ENCODE measurements at regions not wholly inside any gene's neighbourhood (a gene's known extent, or its start where the extent isn't known, plus 50 kb on each side); places are given as distances from the start of the nearest gene placed in this dataset.

GRCh38 chr5:57842364-57843058, 359.9 kb upstream of the ACTBL2 start:
- H3K4me3 ChIP-seq: no peak overlapping the region
- no peaks in the 10 kb centered on the region for H3K36me3 ChIP-seq
- no peak overlapping the region for H3K27ac ChIP-seq
- H3K9me3 ChIP-seq: no peaks in the 10 kb centered on the region
- no peak for DNase-seq (ENCODE audit: low spot score in 2 of 2)
- no peaks in the 10 kb centered on the region for H3K4me1 ChIP-seq
- no peaks in the 10 kb centered on the region for H3K27me3 ChIP-seq
- no peak for TF ChIP-seq CTCF (IDR thresholded peaks at IDR 0.05)
- TF ChIP-seq POLR2A (IDR thresholded peaks at IDR 0.05): no peak
- TF ChIP-seq POLR2AphosphoS5 (IDR thresholded peaks at IDR 0.05): no peak
- intact Hi-C loops (cut with DNase I; ENCODE audit: low total_unique reads): no loop called here

GRCh38 chr5:57841676-57842363, 359.2 kb upstream of the ACTBL2 start:
- Histone ChIP-seq H3K9me3 (no peaks in the 10 kb centered on the region), H3K27me3 (no peaks in the 10 kb centered on the region), H3K4me1 (no peaks in the 10 kb centered on the region), H3K27ac (peak overlapping the region in 1 of 2 donors; percentile 41), H3K4me3 (no peak overlapping the region), H3K36me3 (no peaks in the 10 kb centered on the region)
- DNase-seq (ENCODE audit: low spot score in 2 of 2): peak in 1 of 2 donors; percentile 46
- intact Hi-C loops (cut with DNase I; ENCODE audit: low total_unique reads): no loop called here
- TF ChIP-seq POLR2AphosphoS5 (IDR thresholded peaks at IDR 0.05) (no peak), POLR2A (IDR thresholded peaks at IDR 0.05) (no peak), CTCF (IDR thresholded peaks at IDR 0.05) (no peak)

- H3K27me3 ChIP-seq: no peaks in the 10 kb centered on the region
- TF ChIP-seq POLR2A (IDR thresholded peaks at IDR 0.05) (no peak), CTCF (IDR thresholded peaks at IDR 0.05) (no peak), POLR2AphosphoS5 (IDR thresholded peaks at IDR 0.05) (no peak)
- no peak overlapping the region for H3K4me3 ChIP-seq
- intact Hi-C loops (cut with DNase I; ENCODE audit: low total_unique reads): loop anchor here (5.0 kb wide), 1 partner anchor 1158 kb away; no protein-coding TSS in a partner anchor
- H3K36me3 ChIP-seq: no peaks in the 10 kb centered on the region
- H3K27ac ChIP-seq: no peak overlapping the region
- no peaks in the 10 kb centered on the region for H3K4me1 ChIP-seq
- no peaks in the 10 kb centered on the region for H3K9me3 ChIP-seq
- no peak for DNase-seq (ENCODE audit: low spot score in 2 of 2)
Measured at GRCh38 chr5:57839437-57840079, 356.9 kb upstream of the ACTBL2 start.

GRCh38 chr5:57839025-57839424, 356.4 kb upstream of the ACTBL2 start:
- Histone ChIP-seq H3K4me3 (no peak overlapping the region), H3K4me1 (no peaks in the 10 kb centered on the region), H3K27ac (no peak overlapping the region), H3K27me3 (no peaks in the 10 kb centered on the region), H3K36me3 (no peaks in the 10 kb centered on the region), H3K9me3 (no peaks in the 10 kb centered on the region)
- DNase-seq (ENCODE audit: low spot score in 2 of 2): no peak
- TF ChIP-seq POLR2A (IDR thresholded peaks at IDR 0.05) (no peak), POLR2AphosphoS5 (IDR thresholded peaks at IDR 0.05) (no peak), CTCF (IDR thresholded peaks at IDR 0.05) (no peak)
- intact Hi-C loops (cut with DNase I; ENCODE audit: low total_unique reads): loop anchor here (5.0 kb wide), 1 partner anchor 1158 kb away; no protein-coding TSS in a partner anchor

- no peak for DNase-seq (ENCODE audit: low spot score in 2 of 2)
- intact Hi-C loops (cut with DNase I; ENCODE audit: low total_unique reads): loop anchor here (5.0 kb wide), 1 partner anchor 1160 kb away; no protein-coding TSS in a partner anchor
- no peaks in the 10 kb centered on the region for H3K27me3 ChIP-seq
- no peak overlapping the region for H3K4me3 ChIP-seq
- no peaks in the 10 kb centered on the region for H3K4me1 ChIP-seq
- no peak overlapping the region for H3K27ac ChIP-seq
- no peak for TF ChIP-seq CTCF (IDR thresholded peaks at IDR 0.05)
- TF ChIP-seq POLR2A (IDR thresholded peaks at IDR 0.05): no peak
- TF ChIP-seq POLR2AphosphoS5 (IDR thresholded peaks at IDR 0.05): no peak
- H3K9me3 ChIP-seq: no peaks in the 10 kb centered on the region
- no peaks in the 10 kb centered on the region for H3K36me3 ChIP-seq
Measured at GRCh38 chr5:57836921-57837320, 354.3 kb upstream of the ACTBL2 start.

Data from breast epithelium (tissue), 4 donors.